ENCODE measurements at regions not wholly inside any gene's neighbourhood (a gene's known extent, or its start where the extent isn't known, plus 50 kb on each side); places are given as distances from the start of the nearest gene placed in this dataset.

GRCh38 chr5:125244531-125244930 lies 498.1 kb upstream of the ZNF608 start:
- no peak overlapping the region for H3K4me3 ChIP-seq

DNA sequence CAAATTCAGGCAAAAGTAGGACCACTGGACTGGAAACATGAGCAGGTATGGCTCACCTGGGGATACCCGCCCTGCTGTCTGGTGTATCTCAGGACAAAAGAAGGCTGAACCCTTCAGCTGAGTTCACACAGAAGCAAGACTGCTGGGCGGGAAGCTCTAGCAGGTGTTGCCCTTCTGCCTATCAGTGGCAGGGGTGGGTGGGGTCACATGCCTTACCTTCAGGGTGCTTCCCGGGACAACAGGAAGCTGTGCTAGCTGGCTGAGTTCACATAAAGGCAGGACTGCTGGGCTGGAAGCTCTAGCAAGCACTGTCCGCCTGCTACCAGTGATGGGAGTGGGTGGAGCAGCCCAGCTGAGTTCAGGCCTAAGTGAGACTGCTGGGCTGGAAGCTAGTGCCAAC lies 498.8 kb upstream of the ZNF608 start:
- Histone ChIP-seq H3K27me3 (no peaks in the 10 kb centered on the region), H3K9ac (no peak overlapping the region), H3K4me1 (no peaks in the 10 kb centered on the region), H3K27ac (no peak overlapping the region), H2AFZ (replicated peaks) (no peak overlapping the region), H4K20me1 (ENCODE audit: low read depth) (no peaks in the 10 kb centered on the region), H3K9me3 (ENCODE audit: low read depth) (no peaks in the 10 kb centered on the region), H3K36me3 (no peaks in the 10 kb centered on the region), H3K4me3 (no peak overlapping the region), H3K4me2 (no peak overlapping the region), H3F3A (ENCODE audit: low read depth) (no peaks in the 10 kb centered on the region), H3K79me2 (ENCODE audit: low read depth) (no peaks in the 10 kb centered on the region)
- Mint-ChIP-seq H3K4me1 (no peaks in the 10 kb centered on the region), H3K27ac (no peak overlapping the region), H3K4me3 (no peak overlapping the region), H3K9me3 (peaks cover 38% of the 10 kb centered on the region), H3K27me3 (ENCODE audit: insufficient read depth, low read depth) (peaks cover 5% of the 10 kb centered on the region), H3K36me3 (peaks cover 5% of the 10 kb centered on the region)
- DNase-seq (ENCODE audit: low spot score), result no peak
- TF ChIP-seq EZH2phosphoT487 (IDR thresholded peaks at IDR 0.05), result no peak
- TF ChIP-seq CTCF (IDR thresholded peaks at IDR 0.05), result no peak
- no peak for TF ChIP-seq EZH2 (IDR thresholded peaks at IDR 0.05)

More at GRCh38 chr5:125244531-125244930, 498.1 kb upstream of the ZNF608 start:
- TF ChIP-seq EZH2phosphoT487 (IDR thresholded peaks at IDR 0.05), result no peak
- TF ChIP-seq CTCF (IDR thresholded peaks at IDR 0.05), result no peak
- no peak for TF ChIP-seq EZH2 (IDR thresholded peaks at IDR 0.05)
- Mint-ChIP-seq H3K4me1 (no peaks in the 10 kb centered on the region), H3K36me3 (peaks cover 5% of the 10 kb centered on the region), H3K27me3 (ENCODE audit: insufficient read depth, low read depth) (peaks cover 5% of the 10 kb centered on the region), H3K9me3 (peaks cover 38% of the 10 kb centered on the region), H3K27ac (no peak overlapping the region), H3K4me3 (no peak overlapping the region)
- H3K9me3 ChIP-seq (ENCODE audit: low read depth), result no peaks in the 10 kb centered on the region
- H2AFZ ChIP-seq (replicated peaks), result no peak overlapping the region
- H3K36me3 ChIP-seq, result no peaks in the 10 kb centered on the region
- no peak overlapping the region for H3K4me2 ChIP-seq
- H3K27ac ChIP-seq, result no peak overlapping the region
- H3K4me1 ChIP-seq, result no peaks in the 10 kb centered on the region
- H3K9ac ChIP-seq, result no peak overlapping the region
- H3F3A ChIP-seq (ENCODE audit: low read depth), result no peaks in the 10 kb centered on the region
- DNase-seq (ENCODE audit: low spot score), result no peak
- no peaks in the 10 kb centered on the region for H4K20me1 ChIP-seq (ENCODE audit: low read depth)
- H3K27me3 ChIP-seq, result no peaks in the 10 kb centered on the region
- no peaks in the 10 kb centered on the region for H3K79me2 ChIP-seq (ENCODE audit: low read depth)

GRCh38 chr5:125249400-125249799 lies 503.0 kb upstream of the ZNF608 start:
- no peak overlapping the region for H3K4me3 ChIP-seq
- no peaks in the 10 kb centered on the region for H3F3A ChIP-seq (ENCODE audit: low read depth)
- DNase-seq (ENCODE audit: low spot score), result no peak
- TF ChIP-seq CTCF (IDR thresholded peaks at IDR 0.05) (no peak), EZH2phosphoT487 (IDR thresholded peaks at IDR 0.05) (no peak), EZH2 (IDR thresholded peaks at IDR 0.05) (no peak)
- H3K27me3 Mint-ChIP-seq (ENCODE audit: insufficient read depth, low read depth), result peaks cover 6% of the 10 kb centered on the region
- H3K79me2 ChIP-seq (ENCODE audit: low read depth), result no peaks in the 10 kb centered on the region
- H3K4me3 Mint-ChIP-seq, result no peak overlapping the region
- no peak overlapping the region for H3K4me2 ChIP-seq
- peaks cover 8% of the 10 kb centered on the region for H3K36me3 Mint-ChIP-seq
- no peak overlapping the region for H3K9ac ChIP-seq
- no peak overlapping the region for H2AFZ ChIP-seq (replicated peaks)
- H3K9me3 ChIP-seq (ENCODE audit: low read depth), result peaks cover 13% of the 10 kb centered on the region
- H3K27ac ChIP-seq, result no peak overlapping the region
- H4K20me1 ChIP-seq (ENCODE audit: low read depth), result no peaks in the 10 kb centered on the region
- H3K4me1 ChIP-seq, result no peaks in the 10 kb centered on the region
- peaks cover 50% of the 10 kb centered on the region for H3K9me3 Mint-ChIP-seq
- no peaks in the 10 kb centered on the region for H3K36me3 ChIP-seq
- H3K27me3 ChIP-seq, result no peaks in the 10 kb centered on the region
- no peak overlapping the region for H3K27ac Mint-ChIP-seq
- no peaks in the 10 kb centered on the region for H3K4me1 Mint-ChIP-seq
